Activated CD4-positive, alpha-beta T cell treated with anti-CD3 and anti-CD28 coated beads, Interleukin-2, amount 50 U/mL, for 24 hours (primary cell): ENCODE measurements at regions not wholly inside any gene's neighbourhood (a gene's known extent, or its start where the extent isn't known, plus 50 kb on each side); places are given as distances from the start of the nearest gene placed in this dataset.
"Not testable (repeated sequence)": the region's sequence is repeated elsewhere in the genome, so short reads cannot be mapped to it uniquely, and the experiment has no call there.

Experiments
- DNase-seq, 2 donors: peaks; one replicate each; pipeline ENCODE4 v3.0.0-alpha.2; 2020; ENCODE audit warnings: low read depth in 1 of 2, low spot score in 1 of 2

DNA sequence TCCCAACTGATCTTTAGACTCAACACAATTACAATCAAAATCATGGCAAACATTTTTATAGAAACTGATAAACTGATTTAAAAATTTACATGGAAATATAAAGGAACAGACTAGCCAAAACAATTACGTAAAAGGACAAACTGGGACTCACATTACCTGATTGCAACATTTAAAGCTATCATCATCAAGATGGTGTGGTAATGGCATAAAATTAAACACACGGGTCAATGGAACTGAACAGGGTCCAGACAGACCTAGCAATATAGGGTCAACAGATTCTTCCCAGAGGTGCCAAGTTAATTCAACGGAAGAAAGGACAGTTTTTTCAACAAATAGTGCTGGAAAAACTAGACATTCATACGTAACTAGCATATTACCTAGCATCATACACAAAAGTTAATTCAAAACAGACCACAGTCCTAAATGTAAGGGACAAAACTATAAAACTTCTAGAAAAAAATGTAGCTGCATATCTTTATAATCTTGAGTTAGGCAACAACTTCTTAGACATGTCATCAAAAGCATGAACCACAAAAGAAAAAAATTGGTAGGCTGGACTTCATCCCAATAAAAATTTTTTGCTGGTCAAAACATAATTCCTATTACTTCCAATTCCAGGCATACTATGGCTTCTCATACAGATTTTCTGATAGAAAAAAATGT is 147.4 kb upstream of the BEND6 start:
- DNase-seq, result no peak

DNA sequence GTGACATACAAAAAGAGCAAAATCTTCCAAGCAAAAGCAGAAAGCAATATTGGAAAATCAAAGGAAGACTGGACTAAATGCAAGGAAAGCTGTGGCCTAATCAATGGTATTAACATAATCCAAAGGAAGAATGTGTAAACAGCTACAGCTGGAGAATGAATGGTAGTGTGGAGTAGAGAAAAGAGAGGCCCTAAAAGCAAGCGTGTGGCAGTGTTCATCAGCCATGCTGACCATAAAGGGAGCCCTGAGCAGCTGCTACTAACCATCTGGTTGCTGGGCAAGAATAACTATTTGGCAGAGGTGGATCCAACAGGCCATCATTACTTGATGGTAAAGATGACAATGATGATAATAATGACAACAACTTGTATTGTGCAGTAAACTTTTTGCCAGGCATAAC is 148.5 kb upstream of the BEND6 start:
- DNase-seq, result no peak

- no peak for DNase-seq
Observed at GRCh38 chr6:56804996-56805395, 149.9 kb upstream of the BEND6 start.

- DNase-seq, result no peak
Observed at GRCh38 chr6:56803594-56803993, 151.3 kb upstream of the BEND6 start.

- no peak for DNase-seq
Observed at GRCh38 chr6:56802584-56802983, 152.3 kb upstream of the BEND6 start.

DNA sequence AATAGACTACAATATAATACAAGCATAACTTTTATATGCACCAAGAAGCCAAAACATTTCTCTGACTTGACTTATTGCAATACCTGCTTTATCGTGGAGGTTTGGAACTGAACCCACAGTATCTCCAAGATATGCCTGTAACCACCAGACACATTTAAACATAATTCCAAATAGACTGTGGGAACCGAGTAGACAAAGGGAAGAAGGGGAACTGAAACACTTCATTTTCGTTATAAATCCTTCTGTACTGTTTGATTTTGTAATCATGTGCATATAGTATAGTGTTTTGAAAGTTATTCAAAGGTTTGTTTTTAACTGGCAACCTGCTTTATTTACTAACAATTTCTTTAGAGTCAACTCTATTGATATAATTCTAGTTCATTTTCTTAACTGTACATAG is 154.9 kb upstream of the BEND6 start:
- no peak for DNase-seq

GRCh38 chr6:56798163-56798562 is 155.5 kb upstream of the DST start:
- DNase-seq, result no peak

DNA sequence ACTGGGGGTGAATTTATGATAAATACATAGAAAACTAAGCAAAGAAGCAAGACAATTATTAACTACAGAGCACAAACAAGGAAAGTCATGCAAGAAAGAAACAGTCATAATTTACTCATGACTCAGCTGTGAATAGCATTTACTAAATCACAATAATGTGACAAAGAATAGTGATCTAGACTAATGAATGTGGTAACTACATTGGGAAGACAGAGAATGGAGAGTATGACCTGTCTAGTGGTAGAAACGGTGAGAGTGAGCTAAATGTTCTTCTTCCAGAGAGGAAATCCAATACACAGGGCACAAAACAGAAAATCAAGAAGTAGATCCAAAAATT is 153.5 kb upstream of the DST start:
- no peak for DNase-seq

- no peak for DNase-seq
Observed at GRCh38 chr6:56795466-56796195, 152.9 kb upstream of the DST start.

DNA sequence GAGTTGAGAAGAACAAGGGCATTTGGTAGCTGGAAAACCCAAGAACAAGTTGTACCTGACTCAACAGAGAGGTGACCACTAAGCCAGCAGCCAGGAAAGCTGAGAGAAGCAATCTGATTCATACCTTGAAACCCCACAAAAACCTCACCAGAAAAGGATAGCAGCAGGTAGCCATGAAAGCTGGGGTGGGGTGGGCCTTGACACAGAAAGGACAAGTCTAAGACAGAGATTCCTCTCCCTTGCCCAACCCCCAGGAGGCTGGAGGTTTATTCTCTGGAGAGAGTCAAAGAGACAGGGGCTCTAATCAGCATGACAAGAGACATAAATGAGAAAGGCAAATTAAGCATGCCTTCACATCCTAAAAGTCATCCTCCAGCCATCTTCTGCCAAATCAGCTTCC is 151.7 kb upstream of the DST start:
- DNase-seq, result no peak

DNA sequence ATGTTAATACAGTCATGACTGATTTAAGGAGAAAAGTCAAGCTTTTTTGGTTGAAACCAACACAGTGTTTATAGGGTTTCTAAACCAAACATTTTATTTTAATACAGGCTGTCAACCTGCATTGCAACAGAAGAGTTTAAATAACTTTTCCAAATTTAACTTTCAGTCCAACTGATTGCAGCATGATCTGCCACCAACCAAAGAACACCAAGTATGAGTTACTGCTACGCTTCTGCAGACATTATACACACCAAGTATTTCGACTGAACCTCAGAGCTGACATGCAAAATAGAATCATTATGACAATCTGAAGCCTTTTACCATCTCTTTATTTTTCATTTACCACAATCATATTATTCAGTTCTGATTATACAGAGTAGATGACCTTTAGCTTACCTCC is 151.2 kb upstream of the DST start:
- DNase-seq, result no peak

GRCh38 chr6:56790414-56790813 is 147.7 kb upstream of the DST start:
- DNase-seq, result no peak

GRCh38 chr6:56789879-56790278 is 147.2 kb upstream of the DST start:
- DNase-seq, result no peak

DNA sequence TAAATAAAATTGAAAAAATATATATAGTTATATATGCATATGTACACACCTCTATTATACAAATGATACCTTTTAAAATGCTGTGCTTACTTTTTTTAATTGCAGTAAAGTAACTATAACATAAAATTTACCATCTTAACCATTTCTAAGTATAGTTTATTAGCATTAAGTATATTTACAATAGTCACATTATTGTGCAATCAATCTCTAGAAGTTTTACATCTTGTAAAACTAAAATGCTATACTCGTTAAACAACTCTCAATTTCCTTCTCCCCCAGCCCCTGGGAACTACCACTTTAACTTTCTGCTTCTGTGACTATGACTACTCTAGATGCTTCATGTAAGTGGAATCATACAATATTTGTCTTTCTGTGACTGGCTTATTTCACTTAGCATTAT is 146.7 kb upstream of the DST start:
- DNase-seq, result no peak

DNA sequence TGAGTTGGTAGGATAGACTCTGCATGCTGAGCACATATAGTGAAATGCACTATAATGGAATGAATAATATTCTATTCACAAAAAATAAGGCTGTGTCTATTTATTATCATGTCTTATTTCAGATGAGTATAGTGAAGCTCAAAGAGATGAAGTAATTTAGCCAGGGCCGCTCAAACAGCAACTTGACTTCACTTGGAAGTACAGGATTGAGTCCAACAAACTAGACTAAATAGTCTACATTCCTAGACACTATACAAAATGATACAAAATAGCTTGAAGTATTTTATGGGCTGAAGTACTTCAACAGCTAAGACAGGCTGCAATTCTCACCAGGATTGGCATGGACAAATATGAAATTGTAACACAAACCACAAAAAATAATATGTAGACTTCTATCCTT is 144.5 kb upstream of the DST start:
- DNase-seq, result no peak

- no peak for DNase-seq
Observed at GRCh38 chr6:56786256-56786655, 143.6 kb upstream of the DST start.

GRCh38 chr6:56785536-56785935 is 142.8 kb upstream of the DST start:
- DNase-seq, result not testable (repeated sequence)

DNA sequence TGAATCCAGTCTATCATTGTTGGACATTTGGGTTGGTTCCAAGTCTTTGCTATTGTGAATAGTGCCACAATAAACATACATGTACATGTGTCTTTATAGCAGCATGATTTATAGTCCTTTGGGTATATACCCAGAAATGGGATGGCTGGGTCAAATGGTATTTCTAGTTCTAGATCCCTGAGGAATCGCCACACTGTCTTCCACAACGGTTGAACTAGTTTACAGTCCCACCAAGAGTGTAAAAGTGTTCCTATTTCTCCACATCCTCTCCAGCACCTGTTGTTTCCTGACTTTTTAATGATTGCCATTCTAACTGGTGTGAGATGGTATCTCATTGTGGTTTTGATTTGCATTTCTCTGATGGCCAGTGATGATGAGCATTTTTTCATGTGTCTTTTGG is 137.4 kb upstream of the DST start:
- not testable (repeated sequence) for DNase-seq

DNA sequence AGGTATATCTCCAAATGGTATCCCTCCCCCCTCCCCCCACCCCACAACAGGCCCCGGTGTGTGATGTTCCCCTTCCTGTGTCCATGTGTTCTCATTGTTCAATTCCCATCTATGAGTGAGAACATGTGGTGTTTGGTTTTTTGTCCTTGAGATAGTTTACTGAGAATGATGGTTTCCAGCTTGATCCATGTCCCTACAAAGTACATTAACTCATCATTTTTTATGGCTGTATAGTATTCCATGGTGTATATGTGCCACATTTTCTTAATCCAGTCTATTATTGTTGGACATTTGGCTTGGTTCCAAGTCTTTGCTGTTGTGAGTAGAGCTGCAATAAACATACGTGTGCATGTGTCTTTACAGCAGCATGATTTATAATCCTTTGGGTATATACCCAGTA is 135.8 kb upstream of the DST start:
- not testable (repeated sequence) for DNase-seq

DNA sequence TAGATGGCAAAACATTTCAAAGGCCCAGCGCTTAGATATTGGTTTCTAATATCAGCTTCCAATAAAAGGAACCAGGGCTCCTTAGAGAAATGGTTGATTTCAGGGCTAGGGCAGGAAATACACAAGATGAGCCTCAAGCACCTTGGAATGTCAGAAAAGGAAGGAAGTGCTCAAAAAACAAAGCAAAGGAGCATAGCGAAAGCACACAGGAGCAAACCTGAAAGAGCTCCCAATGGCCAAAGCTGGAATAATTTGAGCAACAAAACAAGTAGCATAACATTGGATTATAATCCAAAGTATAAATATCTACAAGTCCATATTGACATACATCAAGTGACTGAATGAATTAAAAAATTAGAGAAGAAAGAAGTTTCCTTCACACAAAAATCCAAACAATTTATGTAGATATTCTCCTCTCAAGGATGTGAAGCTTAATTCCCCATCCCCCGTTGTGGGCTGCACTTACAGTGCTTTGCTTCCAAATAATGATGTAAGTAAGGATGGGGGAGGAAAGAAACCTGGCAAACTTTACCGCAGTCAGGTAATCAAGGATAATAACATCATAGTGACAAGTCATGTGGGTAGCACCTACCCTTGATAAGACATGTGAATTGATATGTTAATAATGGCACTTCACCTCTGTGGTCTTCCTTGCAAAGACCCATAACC is 132.9 kb upstream of the DST start:
- DNase-seq, result no peak

DNA sequence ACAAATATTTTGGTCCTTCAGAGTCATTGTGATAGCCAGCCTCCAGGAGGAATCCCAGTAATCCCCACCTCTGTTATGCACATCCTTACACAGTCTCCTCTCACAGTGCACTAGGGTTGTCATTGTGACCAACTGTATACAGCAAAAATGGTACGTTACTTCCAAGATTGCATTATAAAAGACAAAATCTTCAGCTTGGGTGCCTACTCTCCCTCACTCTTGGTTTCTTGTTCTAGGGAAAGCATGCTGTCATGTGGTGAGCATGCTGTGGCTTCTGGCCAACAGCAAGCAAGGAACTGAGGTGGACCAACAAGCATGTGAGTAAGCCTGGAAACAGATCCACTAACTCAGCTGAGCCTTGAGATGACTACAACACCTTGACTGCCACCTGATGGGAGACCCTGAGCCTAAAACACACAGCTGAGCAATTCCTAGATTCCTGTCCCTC is 130.1 kb upstream of the DST start:
- no peak for DNase-seq

- no peak for DNase-seq
Observed at GRCh38 chr6:56771929-56772607, 129.4 kb upstream of the DST start.
